Mucosa of descending colon (tissue), 3 donors: ENCODE measurements at regions not wholly inside any gene's neighbourhood (a gene's known extent, or its start where the extent isn't known, plus 50 kb on each side); places are given as distances from the start of the nearest gene placed in this dataset.

Experiments used
- ATAC-seq: fragments of 200-7000 bp; cut with Tn5 transposase; one replicate; pipeline ENCODE4 v1.9.1; 2020; ENCODE audit warnings: mild to moderate bottlenecking, moderate library complexity
- DNase-seq, 3 donors: peaks; one replicate each; pipeline ENCODE4 v3.0.0-alpha.2; 2020
- H3K36me3 ChIP-seq: fragments of 200-600 bp; one replicate; pipeline ENCODE4 v1.8.0; 2021; ENCODE audit warnings: low read depth, mild to moderate bottlenecking
- H3K4me1 ChIP-seq: fragments of 200-600 bp; one replicate; pipeline ENCODE4 v1.8.0; 2021; ENCODE audit warnings: low read depth, mild to moderate bottlenecking
- H3K4me3 ChIP-seq: fragments of 200-600 bp; one replicate; pipeline ENCODE4 v1.8.0; 2021; ENCODE audit warnings: mild to moderate bottlenecking
- H3K9me3 ChIP-seq: fragments of 200-600 bp; one replicate; pipeline ENCODE4 v1.8.0; 2021; ENCODE audit warnings: mild to moderate bottlenecking
- intact Hi-C, 2 donors: fragments of 100-400 bp; cut with DNase I in 1 of 2; cut with micrococcal nuclease in 1 of 2; formaldehyde crosslinking; loops; one replicate each; pipeline versions ENCODE4 v1.11.0 to v1.11.1; 2022; cut with DNase I, micrococcal nuclease
- TF ChIP-seq, protein P1 (sequence below): fragments of 200-600 bp; IDR thresholded peaks from one replicate; pipeline ENCODE4 v1.8.0; 2022; ENCODE audit warnings: antibody characterized with exemption, mild to moderate bottlenecking
- donor health status: DM: no; HTN: no; CAD: no; lungs with moderate emphysema.
- donor health status: DM: no; HTN: no; CAD: no.
- donor health status: DM: no; HTN: yes; CAD: no.

- peaks cover 3% of the 10 kb centered on the region for H3K9me3 ChIP-seq
- no peak overlapping the region for H3K4me3 ChIP-seq
- ATAC-seq (no peak), DNase-seq (no peak)
- no peaks in the 10 kb centered on the region for H3K36me3 ChIP-seq
- TF ChIP-seq, protein P1, sequence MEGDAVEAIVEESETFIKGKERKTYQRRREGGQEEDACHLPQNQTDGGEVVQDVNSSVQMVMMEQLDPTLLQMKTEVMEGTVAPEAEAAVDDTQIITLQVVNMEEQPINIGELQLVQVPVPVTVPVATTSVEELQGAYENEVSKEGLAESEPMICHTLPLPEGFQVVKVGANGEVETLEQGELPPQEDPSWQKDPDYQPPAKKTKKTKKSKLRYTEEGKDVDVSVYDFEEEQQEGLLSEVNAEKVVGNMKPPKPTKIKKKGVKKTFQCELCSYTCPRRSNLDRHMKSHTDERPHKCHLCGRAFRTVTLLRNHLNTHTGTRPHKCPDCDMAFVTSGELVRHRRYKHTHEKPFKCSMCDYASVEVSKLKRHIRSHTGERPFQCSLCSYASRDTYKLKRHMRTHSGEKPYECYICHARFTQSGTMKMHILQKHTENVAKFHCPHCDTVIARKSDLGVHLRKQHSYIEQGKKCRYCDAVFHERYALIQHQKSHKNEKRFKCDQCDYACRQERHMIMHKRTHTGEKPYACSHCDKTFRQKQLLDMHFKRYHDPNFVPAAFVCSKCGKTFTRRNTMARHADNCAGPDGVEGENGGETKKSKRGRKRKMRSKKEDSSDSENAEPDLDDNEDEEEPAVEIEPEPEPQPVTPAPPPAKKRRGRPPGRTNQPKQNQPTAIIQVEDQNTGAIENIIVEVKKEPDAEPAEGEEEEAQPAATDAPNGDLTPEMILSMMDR, result no peak
- intact Hi-C loops, result no loop called here
- no peaks in the 10 kb centered on the region for H3K4me1 ChIP-seq
Observed at GRCh38 chr2:52704251-52704650, 1063.4 kb upstream of the CHAC2 start.

DNA sequence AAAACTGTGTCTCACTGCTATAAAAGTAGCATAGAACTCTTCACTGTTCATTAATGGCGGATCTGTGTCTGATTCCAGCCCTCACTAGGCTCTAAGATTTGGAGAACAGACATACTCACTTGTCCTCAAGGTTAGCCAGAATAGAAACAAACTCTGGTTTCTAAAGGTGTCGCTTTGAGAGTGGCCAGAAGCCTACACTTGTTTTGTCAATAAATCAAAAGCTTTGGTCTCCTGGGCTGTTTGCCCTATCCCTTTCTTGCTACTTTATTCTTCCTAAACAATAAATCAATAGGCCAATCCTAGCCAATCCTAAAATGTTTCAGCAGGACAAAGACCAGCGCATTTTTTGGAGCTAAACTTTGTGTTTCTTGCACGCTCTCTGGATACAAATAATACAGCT lies 1064.6 kb upstream of the CHAC2 start:
- no peaks in the 10 kb centered on the region for H3K36me3 ChIP-seq
- H3K4me3 ChIP-seq, result no peak overlapping the region
- DNase-seq (no peak), ATAC-seq (no peak)
- intact Hi-C loops, result no loop called here
- TF ChIP-seq, protein P1, result no peak
- H3K9me3 ChIP-seq, result peaks cover 5% of the 10 kb centered on the region
- no peaks in the 10 kb centered on the region for H3K4me1 ChIP-seq

- Histone ChIP-seq H3K9me3 (peaks cover 2% of the 10 kb centered on the region), H3K4me3 (no peak overlapping the region), H3K4me1 (no peaks in the 10 kb centered on the region), H3K36me3 (no peaks in the 10 kb centered on the region)
- ATAC-seq (no peak), DNase-seq (no peak)
- intact Hi-C loops, result no loop called here
- TF ChIP-seq, protein P1, result no peak
Observed at GRCh38 chr2:52698408-52698807, 1069.2 kb upstream of the CHAC2 start.

GRCh38 chr2:52697690-52698089 lies 1069.9 kb upstream of the CHAC2 start:
- TF ChIP-seq, protein P1, result no peak
- Histone ChIP-seq H3K4me3 (no peak overlapping the region), H3K9me3 (peaks cover 2% of the 10 kb centered on the region), H3K36me3 (no peaks in the 10 kb centered on the region), H3K4me1 (no peaks in the 10 kb centered on the region)
- no peak for ATAC-seq
- intact Hi-C loops, result no loop called here
- DNase-seq, result no peak

DNA sequence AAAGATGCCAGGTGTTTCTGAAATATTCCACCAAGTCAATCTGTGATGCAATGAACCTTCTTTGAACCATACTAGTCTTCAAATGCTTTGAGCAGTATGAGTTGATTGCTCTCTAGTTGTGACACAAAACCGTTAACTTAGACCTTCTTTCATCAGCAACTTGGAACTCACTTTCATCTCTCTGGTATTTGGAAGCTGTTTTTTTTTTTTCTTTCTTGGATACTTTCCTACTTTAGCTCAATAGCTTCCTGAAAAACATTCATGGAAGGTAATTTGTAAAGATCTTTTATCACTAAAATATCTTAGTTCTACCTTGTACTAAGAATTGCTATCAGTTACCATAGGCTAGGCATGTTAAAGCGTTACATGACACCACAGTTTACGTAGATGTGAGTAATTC lies 1071.9 kb upstream of the CHAC2 start:
- intact Hi-C loops, result no loop called here
- Histone ChIP-seq H3K36me3 (no peaks in the 10 kb centered on the region), H3K9me3 (peaks cover 2% of the 10 kb centered on the region), H3K4me1 (no peaks in the 10 kb centered on the region), H3K4me3 (no peak overlapping the region)
- ATAC-seq, result no peak
- no peak for DNase-seq
- TF ChIP-seq, protein P1, result no peak

DNA sequence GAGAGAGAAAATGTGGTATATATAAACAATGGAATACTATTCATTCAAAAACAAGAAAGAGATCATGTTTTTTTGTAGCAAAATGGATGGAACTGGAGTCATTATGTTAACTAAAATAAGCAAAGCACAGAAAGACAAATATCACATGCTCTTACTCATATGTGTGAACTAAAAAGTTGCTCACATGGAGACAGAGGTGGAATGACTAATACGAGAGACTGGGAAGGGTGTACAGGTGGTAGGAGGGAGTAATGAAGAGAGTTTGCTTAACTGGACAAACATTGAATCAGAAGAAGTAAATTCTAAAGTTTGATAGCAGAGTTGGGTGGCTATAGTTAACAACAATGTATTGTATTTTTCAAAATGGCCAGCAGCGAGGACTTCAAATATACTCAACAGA lies 1080.7 kb upstream of the CHAC2 start:
- ATAC-seq (no peak), DNase-seq (no peak)
- intact Hi-C loops, result no loop called here
- H3K36me3 ChIP-seq, result no peaks in the 10 kb centered on the region
- H3K4me1 ChIP-seq, result no peaks in the 10 kb centered on the region
- no peak overlapping the region for H3K4me3 ChIP-seq
- TF ChIP-seq, protein P1, result no peak
- peaks cover 14% of the 10 kb centered on the region for H3K9me3 ChIP-seq
